Erythroblast (primary cell): ENCODE measurements at regions not wholly inside any gene's neighbourhood (a gene's known extent, or its start where the extent isn't known, plus 50 kb on each side); places are given as distances from the start of the nearest gene placed in this dataset.

Experiments
- GATA1 ChIP-seq: IDR thresholded peaks from 2 replicates; pipeline ENCODE4 v1.6.1; 2011; ENCODE audit warnings: low read depth, mild to moderate bottlenecking, control low read depth, low read length, moderate library complexity
- POLR2A ChIP-seq: IDR thresholded peaks from 2 replicates; pipeline ENCODE4 v1.6.1; 2011; ENCODE audit warnings: mild to moderate bottlenecking, low read length

DNA sequence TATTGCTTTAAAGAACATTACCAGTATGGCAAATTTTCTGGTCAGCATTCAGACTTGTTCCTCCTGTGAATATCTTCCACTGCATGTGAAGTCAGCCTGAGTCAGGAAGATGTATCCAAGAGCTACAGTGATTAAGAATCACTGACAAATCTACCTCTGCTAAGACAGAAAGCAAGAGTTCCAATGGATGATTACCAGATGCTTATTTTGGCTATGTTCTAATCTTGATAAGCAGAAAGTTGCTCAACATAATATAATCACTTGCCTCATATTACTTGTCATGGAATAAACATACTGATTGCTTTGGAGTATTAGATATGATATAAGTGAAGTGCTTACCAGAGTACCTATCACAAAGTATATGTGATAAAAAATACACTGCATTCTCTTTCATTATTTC lies 738.1 kb downstream of the ADGRL2 start:
- TF ChIP-seq POLR2A = no peak
- TF ChIP-seq GATA1 = no peak
